ENCODE measurements at regions not wholly inside any gene's neighbourhood (a gene's known extent, or its start where the extent isn't known, plus 50 kb on each side); places are given as distances from the start of the nearest gene placed in this dataset.

GRCh38 chr1:60280256-60280655 lies 206.7 kb upstream of the C1orf87 start:
- H3K4me3 ChIP-seq (ENCODE audit: low read depth, poor library complexity, severe bottlenecking), result no peak overlapping the region
- peak; percentile 16 to 79 for DNase-seq (ENCODE audit: low spot score in 2 of 2)
- TF ChIP-seq CTCF (IDR thresholded peaks at IDR 0.05) (no peak), POLR2A (IDR thresholded peaks at IDR 0.05) (no peak)
- intact Hi-C loops (cut with DNase I; ENCODE audit: low total_unique reads), result loop anchor here (5.0 kb wide), 1 partner anchor 762 kb away; no protein-coding TSS in a partner anchor
- WGBS, 2 donors, result 18 to 23% methylated on average over 3 of the region's 3 CpGs

GRCh38 chr1:60279798-60280197 lies 206.2 kb upstream of the C1orf87 start:
- no peak overlapping the region for H3K4me3 ChIP-seq (ENCODE audit: low read depth, poor library complexity, severe bottlenecking)
- TF ChIP-seq CTCF (IDR thresholded peaks at IDR 0.05) (no peak), POLR2A (IDR thresholded peaks at IDR 0.05) (no peak)
- DNase-seq (ENCODE audit: low spot score in 2 of 2), result no peak
- intact Hi-C loops (cut with DNase I; ENCODE audit: low total_unique reads), result loop anchor here (5.0 kb wide), 1 partner anchor 763 kb away; no protein-coding TSS in a partner anchor

GRCh38 chr1:60277269-60277668 lies 203.7 kb upstream of the C1orf87 start:
- intact Hi-C loops (cut with DNase I; ENCODE audit: low total_unique reads), result no loop called here
- no peak overlapping the region for H3K4me3 ChIP-seq (ENCODE audit: low read depth, poor library complexity, severe bottlenecking)
- 69 to 72% methylated on average over 2 of the region's 2 CpGs for WGBS, 2 donors
- TF ChIP-seq CTCF (IDR thresholded peaks at IDR 0.05) (no peak), POLR2A (IDR thresholded peaks at IDR 0.05) (no peak)
- DNase-seq (ENCODE audit: low spot score in 2 of 2), result no peak

GRCh38 chr1:60274422-60275290 lies 201.1 kb upstream of the C1orf87 start:
- intact Hi-C loops (cut with DNase I; ENCODE audit: low total_unique reads), result no loop called here
- TF ChIP-seq CTCF (IDR thresholded peaks at IDR 0.05) (no peak), POLR2A (IDR thresholded peaks at IDR 0.05) (no peak)
- DNase-seq (ENCODE audit: low spot score in 2 of 2), result no peak
- 72% methylated on average over 8 of the region's 8 CpGs for WGBS, 2 donors
- no peak overlapping the region for H3K4me3 ChIP-seq (ENCODE audit: low read depth, poor library complexity, severe bottlenecking)

GRCh38 chr1:60273185-60273584 lies 199.6 kb upstream of the C1orf87 start:
- no peak for DNase-seq (ENCODE audit: low spot score in 2 of 2)
- no peak overlapping the region for H3K4me3 ChIP-seq (ENCODE audit: low read depth, poor library complexity, severe bottlenecking)
- intact Hi-C loops (cut with DNase I; ENCODE audit: low total_unique reads), result no loop called here
- TF ChIP-seq CTCF (IDR thresholded peaks at IDR 0.05), result no peak
- TF ChIP-seq POLR2A (IDR thresholded peaks at IDR 0.05), result no peak
- WGBS, 2 donors, result 66 to 76% methylated on average over 1 of the region's 1 CpG

All from lower leg skin (tissue), 4 donors.